ENCODE measurements at regions not wholly inside any gene's neighbourhood (a gene's known extent, or its start where the extent isn't known, plus 50 kb on each side); places are given as distances from the start of the nearest gene placed in this dataset.

DNA sequence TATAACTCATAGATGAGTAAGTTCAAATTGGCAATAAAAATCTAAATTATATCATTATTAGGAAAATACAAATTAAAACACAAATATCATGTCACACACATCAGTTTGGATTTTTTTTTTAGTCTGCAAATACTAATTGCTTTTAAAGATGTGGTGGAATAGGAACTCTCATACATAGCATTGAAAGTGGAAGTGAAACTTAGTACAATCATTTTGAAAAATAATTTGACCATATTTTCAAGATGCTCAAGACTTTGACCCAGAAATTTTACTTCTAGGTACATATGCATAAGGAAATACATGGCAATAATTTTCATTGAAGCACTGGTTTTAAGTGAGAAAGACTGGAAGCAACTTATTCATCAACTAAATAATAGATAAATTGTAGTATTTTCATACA, 147.5 kb upstream of the SMIM31 start:
- intact Hi-C loops (cut with DNase I) = no loop called here
- Histone ChIP-seq H3K27me3 (no peaks in the 10 kb centered on the region), H3K4me1 (no peaks in the 10 kb centered on the region), H3K27ac (no peak overlapping the region), H3K9me3 (peaks cover 0 to 19% (median 7%) of the 10 kb centered on the region in 12 donors), H3K36me3 (no peaks in the 10 kb centered on the region), H3K4me3 (no peak overlapping the region)
- ATAC-seq = no peak
- no peak for TF ChIP-seq POLR2A (IDR thresholded peaks at IDR 0.05)
- TF ChIP-seq, protein P1, sequence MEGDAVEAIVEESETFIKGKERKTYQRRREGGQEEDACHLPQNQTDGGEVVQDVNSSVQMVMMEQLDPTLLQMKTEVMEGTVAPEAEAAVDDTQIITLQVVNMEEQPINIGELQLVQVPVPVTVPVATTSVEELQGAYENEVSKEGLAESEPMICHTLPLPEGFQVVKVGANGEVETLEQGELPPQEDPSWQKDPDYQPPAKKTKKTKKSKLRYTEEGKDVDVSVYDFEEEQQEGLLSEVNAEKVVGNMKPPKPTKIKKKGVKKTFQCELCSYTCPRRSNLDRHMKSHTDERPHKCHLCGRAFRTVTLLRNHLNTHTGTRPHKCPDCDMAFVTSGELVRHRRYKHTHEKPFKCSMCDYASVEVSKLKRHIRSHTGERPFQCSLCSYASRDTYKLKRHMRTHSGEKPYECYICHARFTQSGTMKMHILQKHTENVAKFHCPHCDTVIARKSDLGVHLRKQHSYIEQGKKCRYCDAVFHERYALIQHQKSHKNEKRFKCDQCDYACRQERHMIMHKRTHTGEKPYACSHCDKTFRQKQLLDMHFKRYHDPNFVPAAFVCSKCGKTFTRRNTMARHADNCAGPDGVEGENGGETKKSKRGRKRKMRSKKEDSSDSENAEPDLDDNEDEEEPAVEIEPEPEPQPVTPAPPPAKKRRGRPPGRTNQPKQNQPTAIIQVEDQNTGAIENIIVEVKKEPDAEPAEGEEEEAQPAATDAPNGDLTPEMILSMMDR (IDR thresholded peaks at IDR 0.05) = no peak
- DNase-seq = no peak

DNA sequence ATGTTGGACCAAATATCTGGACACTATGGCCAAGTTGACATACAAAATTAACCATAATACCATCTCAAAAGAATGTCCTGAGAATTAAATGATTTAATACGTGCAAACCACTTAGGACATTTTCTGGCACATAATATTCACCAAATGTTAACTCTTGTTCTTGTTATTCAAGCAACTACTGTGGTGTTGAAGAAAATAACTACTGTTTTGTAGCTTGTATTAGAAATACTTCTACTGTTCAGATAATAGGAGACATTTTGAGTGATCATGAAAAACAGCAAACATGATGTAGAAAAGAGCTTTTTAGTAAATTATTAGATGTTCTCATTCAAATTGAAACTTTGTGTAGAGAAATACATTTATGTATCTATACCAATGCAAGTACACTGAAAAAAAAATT, 140.7 kb upstream of the SMIM31 start:
- 68 to 80% (median 71%) methylated on average over 1 of the region's 1 CpG for WGBS, 4 donors
- intact Hi-C loops (cut with DNase I) = no loop called here
- no peaks in the 10 kb centered on the region for H3K4me1 ChIP-seq

DNA sequence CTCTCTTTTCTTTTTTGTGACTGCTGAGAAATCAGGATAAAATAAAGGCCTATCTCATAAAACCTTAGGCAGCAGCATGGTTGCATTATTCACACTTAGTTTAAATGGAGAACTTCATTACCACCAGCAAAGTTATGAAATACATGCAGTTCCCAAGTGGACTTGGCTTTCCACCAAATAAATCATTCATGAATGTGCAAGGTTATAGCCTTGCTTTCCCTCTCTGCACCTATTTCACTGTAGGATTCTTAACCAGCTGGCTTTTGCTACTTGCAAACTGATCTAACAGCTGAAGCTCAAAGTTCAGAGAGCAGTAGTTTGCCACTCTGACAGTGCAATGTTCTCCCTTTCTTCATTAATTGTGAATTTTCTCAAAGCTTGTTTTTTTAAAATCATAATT, 140.1 kb upstream of the SMIM31 start:
- TF ChIP-seq POLR2A (IDR thresholded peaks at IDR 0.05) = no peak
- TF ChIP-seq, protein P1 (IDR thresholded peaks at IDR 0.05) = no peak
- ATAC-seq = no peak
- Histone ChIP-seq H3K4me1 (no peaks in the 10 kb centered on the region), H3K4me3 (no peak overlapping the region), H3K27ac (no peak overlapping the region), H3K36me3 (no peaks in the 10 kb centered on the region), H3K9me3 (no peaks in the 10 kb centered on the region), H3K27me3 (no peaks in the 10 kb centered on the region)
- intact Hi-C loops (cut with DNase I) = no loop called here
- DNase-seq = no peak

More for the DNA sequence above, 140.7 kb upstream of the SMIM31 start:
- Histone ChIP-seq H3K27me3 (no peaks in the 10 kb centered on the region), H3K27ac (no peak overlapping the region), H3K36me3 (no peaks in the 10 kb centered on the region), H3K9me3 (no peaks in the 10 kb centered on the region), H3K4me3 (no peak overlapping the region)
- no peak for DNase-seq
- TF ChIP-seq POLR2A (IDR thresholded peaks at IDR 0.05) = no peak
- TF ChIP-seq, protein P1 (IDR thresholded peaks at IDR 0.05) = no peak
- ATAC-seq = no peak

DNA sequence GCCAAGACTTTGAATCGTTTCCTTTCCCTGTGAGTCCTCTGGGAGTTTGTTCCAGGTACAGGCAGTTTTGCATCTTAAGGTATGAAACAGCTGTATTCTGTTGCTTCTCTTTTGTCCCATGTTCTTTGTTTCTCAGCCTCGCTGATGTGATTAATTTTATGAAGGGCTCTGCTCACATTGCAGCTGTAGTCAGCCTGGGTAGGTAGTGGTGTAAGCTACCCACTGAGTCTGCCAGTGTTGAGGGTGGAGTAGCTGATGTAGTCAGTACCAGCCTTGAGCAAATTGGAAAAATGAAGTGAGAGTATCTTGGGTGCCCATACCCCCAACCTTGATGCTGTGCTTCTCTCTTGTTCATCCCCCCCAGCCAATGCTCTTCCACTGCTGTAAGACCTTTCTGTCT, 139.6 kb upstream of the SMIM31 start:
- intact Hi-C loops (cut with DNase I) = no loop called here
- H3K27me3 ChIP-seq = no peaks in the 10 kb centered on the region
- no peaks in the 10 kb centered on the region for H3K36me3 ChIP-seq
- ATAC-seq (no peak), DNase-seq (no peak)
- H3K9me3 ChIP-seq = no peaks in the 10 kb centered on the region
- 60 to 65% (median 62%) methylated on average over 2 of the region's 2 CpGs for WGBS, 4 donors
- TF ChIP-seq, protein P1 (IDR thresholded peaks at IDR 0.05) = no peak
- TF ChIP-seq POLR2A (IDR thresholded peaks at IDR 0.05) = no peak
- H3K27ac ChIP-seq = no peak overlapping the region
- H3K4me3 ChIP-seq = no peak overlapping the region
- H3K4me1 ChIP-seq = no peaks in the 10 kb centered on the region

All from heart left ventricle (tissue), 16 donors.